ENCODE measurements at regions not wholly inside any gene's neighbourhood (a gene's known extent, or its start where the extent isn't known, plus 50 kb on each side); places are given as distances from the start of the nearest gene placed in this dataset.

GRCh38 chr9:32264170-32264864 is 120.1 kb upstream of the ACO1 start:
- ATAC-seq (no peak), DNase-seq (no peak)
- no peak overlapping the region for H3K4me3 ChIP-seq (ENCODE audit: low read length)
- Mint-ChIP-seq H3K36me3 (no peaks in the 10 kb centered on the region), H3K27me3 (peaks cover 0 to 30% (median 18%) of the 10 kb centered on the region in 5 donors), H3K27ac (no peak overlapping the region), H3K4me1 (peaks cover 0 to 3% (median 0%) of the 10 kb centered on the region in 7 donors), H3K4me3 (no peak overlapping the region), H3K9me3 (peaks cover 0 to 8% (median 0%) of the 10 kb centered on the region in 11 donors)
- no peak overlapping the region for H3K27ac ChIP-seq (ENCODE audit: low read depth, low read length)
- no peaks in the 10 kb centered on the region for H3K27me3 ChIP-seq (ENCODE audit: control insufficient read depth in 2 of 2, insufficient read depth in 2 of 2, low read length in 2 of 2)
- no peaks in the 10 kb centered on the region for H3K9me3 ChIP-seq (ENCODE audit: control insufficient read depth in 2 of 3, low read length in 3 of 3)
- POLR2A ChIA-PET: no interaction called here
- H3K4me1 ChIP-seq (ENCODE audit: control insufficient read depth in 2 of 2, insufficient read depth in 2 of 2, low read length in 2 of 2): no peaks in the 10 kb centered on the region
- CTCF ChIA-PET: no interaction called here
- intact Hi-C loops (cut with micrococcal nuclease): no loop called here
- H3K36me3 ChIP-seq (ENCODE audit: control insufficient read depth in 2 of 3, insufficient read depth in 3 of 3, low read length in 3 of 3): no peaks in the 10 kb centered on the region

- Mint-ChIP-seq H3K27ac (no peak overlapping the region), H3K4me1 (peaks cover 0 to 3% (median 0%) of the 10 kb centered on the region in 7 donors), H3K27me3 (peaks cover 0 to 30% (median 18%) of the 10 kb centered on the region in 5 donors), H3K4me3 (no peak overlapping the region), H3K36me3 (no peaks in the 10 kb centered on the region), H3K9me3 (peaks cover 0 to 8% (median 0%) of the 10 kb centered on the region in 11 donors)
- no peak overlapping the region for H3K4me3 ChIP-seq (ENCODE audit: low read length)
- intact Hi-C loops (cut with micrococcal nuclease): no loop called here
- POLR2A ChIA-PET: no interaction called here
- DNase-seq: no peak
- H3K27me3 ChIP-seq (ENCODE audit: control insufficient read depth in 2 of 2, insufficient read depth in 2 of 2, low read length in 2 of 2): no peaks in the 10 kb centered on the region
- no peak overlapping the region for H3K27ac ChIP-seq (ENCODE audit: low read depth, low read length)
- CTCF ChIA-PET: no interaction called here
- no peaks in the 10 kb centered on the region for H3K9me3 ChIP-seq (ENCODE audit: control insufficient read depth in 2 of 3, low read length in 3 of 3)
- H3K4me1 ChIP-seq (ENCODE audit: control insufficient read depth in 2 of 2, insufficient read depth in 2 of 2, low read length in 2 of 2): no peaks in the 10 kb centered on the region
- no peak for ATAC-seq
- H3K36me3 ChIP-seq (ENCODE audit: control insufficient read depth in 2 of 3, insufficient read depth in 3 of 3, low read length in 3 of 3): no peaks in the 10 kb centered on the region
Measured at GRCh38 chr9:32265037-32265436, 119.4 kb upstream of the ACO1 start.

GRCh38 chr9:32278991-32279390 is 105.5 kb upstream of the ACO1 start:
- Mint-ChIP-seq H3K27me3 (peaks cover 0 to 9% (median 4%) of the 10 kb centered on the region in 5 donors), H3K27ac (no peak overlapping the region), H3K4me1 (peaks cover 0 to 1% (median 0%) of the 10 kb centered on the region in 7 donors), H3K9me3 (peaks cover 0 to 2% (median 0%) of the 10 kb centered on the region in 11 donors), H3K4me3 (no peak overlapping the region), H3K36me3 (no peaks in the 10 kb centered on the region)
- Histone ChIP-seq H3K27ac (ENCODE audit: low read depth, low read length) (no peak overlapping the region), H3K9me3 (ENCODE audit: control insufficient read depth in 2 of 3, low read length in 3 of 3) (no peaks in the 10 kb centered on the region), H3K36me3 (ENCODE audit: control insufficient read depth in 2 of 3, insufficient read depth in 3 of 3, low read length in 3 of 3) (no peaks in the 10 kb centered on the region), H3K4me1 (ENCODE audit: control insufficient read depth in 2 of 2, insufficient read depth in 2 of 2, low read length in 2 of 2) (no peaks in the 10 kb centered on the region), H3K27me3 (ENCODE audit: control insufficient read depth in 2 of 2, insufficient read depth in 2 of 2, low read length in 2 of 2) (no peaks in the 10 kb centered on the region), H3K4me3 (ENCODE audit: low read length) (no peak overlapping the region)
- ATAC-seq: no peak
- ChIA-PET CTCF (no interaction called here), POLR2A (no interaction called here)
- intact Hi-C loops (cut with micrococcal nuclease): no loop called here
- DNase-seq: no peak

GRCh38 chr9:32289756-32290155 is 94.7 kb upstream of the ACO1 start:
- ChIA-PET CTCF (no interaction called here), POLR2A (no interaction called here)
- Mint-ChIP-seq H3K9me3 (peaks cover 0 to 14% (median 0%) of the 10 kb centered on the region in 11 donors), H3K27me3 (peaks cover 0 to 30% (median 23%) of the 10 kb centered on the region in 5 donors), H3K27ac (no peak overlapping the region), H3K36me3 (no peaks in the 10 kb centered on the region), H3K4me1 (no peaks in the 10 kb centered on the region), H3K4me3 (no peak overlapping the region)
- Histone ChIP-seq H3K9me3 (ENCODE audit: control insufficient read depth in 2 of 3, low read length in 3 of 3) (no peaks in the 10 kb centered on the region), H3K4me1 (ENCODE audit: control insufficient read depth in 2 of 2, insufficient read depth in 2 of 2, low read length in 2 of 2) (no peaks in the 10 kb centered on the region), H3K4me3 (ENCODE audit: low read length) (no peak overlapping the region), H3K27me3 (ENCODE audit: control insufficient read depth in 2 of 2, insufficient read depth in 2 of 2, low read length in 2 of 2) (peaks cover 0 to 3% of the 10 kb centered on the region in 2 donors), H3K27ac (ENCODE audit: low read depth, low read length) (no peak overlapping the region), H3K36me3 (ENCODE audit: control insufficient read depth in 2 of 3, insufficient read depth in 3 of 3, low read length in 3 of 3) (no peaks in the 10 kb centered on the region)
- DNase-seq (no peak), ATAC-seq (no peak)
- intact Hi-C loops (cut with micrococcal nuclease): no loop called here

- Mint-ChIP-seq H3K4me1 (no peaks in the 10 kb centered on the region), H3K9me3 (peaks cover 0 to 14% (median 0%) of the 10 kb centered on the region in 11 donors), H3K27me3 (peaks cover 0 to 37% (median 25%) of the 10 kb centered on the region in 5 donors), H3K27ac (no peak overlapping the region), H3K36me3 (no peaks in the 10 kb centered on the region), H3K4me3 (no peak overlapping the region)
- Histone ChIP-seq H3K9me3 (ENCODE audit: control insufficient read depth in 2 of 3, low read length in 3 of 3) (no peaks in the 10 kb centered on the region), H3K4me3 (ENCODE audit: low read length) (no peak overlapping the region), H3K27ac (ENCODE audit: low read depth, low read length) (no peak overlapping the region), H3K4me1 (ENCODE audit: control insufficient read depth in 2 of 2, insufficient read depth in 2 of 2, low read length in 2 of 2) (no peaks in the 10 kb centered on the region), H3K27me3 (ENCODE audit: control insufficient read depth in 2 of 2, insufficient read depth in 2 of 2, low read length in 2 of 2) (peaks cover 0 to 3% of the 10 kb centered on the region in 2 donors), H3K36me3 (ENCODE audit: control insufficient read depth in 2 of 3, insufficient read depth in 3 of 3, low read length in 3 of 3) (no peaks in the 10 kb centered on the region)
- DNase-seq (no peak), ATAC-seq (no peak)
- intact Hi-C loops (cut with micrococcal nuclease): no loop called here
- ChIA-PET CTCF (no interaction called here), POLR2A (no interaction called here)
Measured at GRCh38 chr9:32291370-32291769, 93.1 kb upstream of the ACO1 start.

- H3K4me1 Mint-ChIP-seq: no peaks in the 10 kb centered on the region
Measured at GRCh38 chr9:32292611-32293010, 91.8 kb upstream of the ACO1 start.

GRCh38 chr9:32293091-32293490 is 91.4 kb upstream of the ACO1 start:
- H3K9me3 ChIP-seq (ENCODE audit: control insufficient read depth in 2 of 3, low read length in 3 of 3): no peaks in the 10 kb centered on the region
- H3K4me3 ChIP-seq (ENCODE audit: low read length): no peak overlapping the region
- no peaks in the 10 kb centered on the region for H3K36me3 Mint-ChIP-seq
- H3K27ac Mint-ChIP-seq: no peak overlapping the region
- ATAC-seq: no peak
- H3K27me3 ChIP-seq (ENCODE audit: control insufficient read depth in 2 of 2, insufficient read depth in 2 of 2, low read length in 2 of 2): peaks cover 0 to 3% of the 10 kb centered on the region in 2 donors
- POLR2A ChIA-PET: no interaction called here
- no peak overlapping the region for H3K27ac ChIP-seq (ENCODE audit: low read depth, low read length)
- H3K36me3 ChIP-seq (ENCODE audit: control insufficient read depth in 2 of 3, insufficient read depth in 3 of 3, low read length in 3 of 3): no peaks in the 10 kb centered on the region
- peaks cover 0 to 47% (median 36%) of the 10 kb centered on the region in 5 donors for H3K27me3 Mint-ChIP-seq
- DNase-seq: no peak
- intact Hi-C loops (cut with micrococcal nuclease): no loop called here
- CTCF ChIA-PET: no interaction called here
- peaks cover 0 to 14% (median 3%) of the 10 kb centered on the region in 11 donors for H3K9me3 Mint-ChIP-seq
- no peaks in the 10 kb centered on the region for H3K4me1 ChIP-seq (ENCODE audit: control insufficient read depth in 2 of 2, insufficient read depth in 2 of 2, low read length in 2 of 2)
- no peak overlapping the region for H3K4me3 Mint-ChIP-seq
- H3K4me1 Mint-ChIP-seq: no peaks in the 10 kb centered on the region

More at GRCh38 chr9:32292611-32293010, 91.8 kb upstream of the ACO1 start:
- no peak for DNase-seq
- peaks cover 0 to 42% (median 32%) of the 10 kb centered on the region in 5 donors for H3K27me3 Mint-ChIP-seq
- H3K4me3 Mint-ChIP-seq: no peak overlapping the region
- peaks cover 0 to 3% of the 10 kb centered on the region in 2 donors for H3K27me3 ChIP-seq (ENCODE audit: control insufficient read depth in 2 of 2, insufficient read depth in 2 of 2, low read length in 2 of 2)
- POLR2A ChIA-PET: no interaction called here
- ATAC-seq: no peak
- intact Hi-C loops (cut with micrococcal nuclease): no loop called here
- no peaks in the 10 kb centered on the region for H3K4me1 ChIP-seq (ENCODE audit: control insufficient read depth in 2 of 2, insufficient read depth in 2 of 2, low read length in 2 of 2)
- no peak overlapping the region for H3K27ac ChIP-seq (ENCODE audit: low read depth, low read length)
- peaks cover 0 to 14% (median 0%) of the 10 kb centered on the region in 11 donors for H3K9me3 Mint-ChIP-seq
- no peak overlapping the region for H3K4me3 ChIP-seq (ENCODE audit: low read length)
- H3K36me3 Mint-ChIP-seq: no peaks in the 10 kb centered on the region
- CTCF ChIA-PET: no interaction called here
- no peaks in the 10 kb centered on the region for H3K36me3 ChIP-seq (ENCODE audit: control insufficient read depth in 2 of 3, insufficient read depth in 3 of 3, low read length in 3 of 3)
- no peaks in the 10 kb centered on the region for H3K9me3 ChIP-seq (ENCODE audit: control insufficient read depth in 2 of 3, low read length in 3 of 3)
- no peak overlapping the region for H3K27ac Mint-ChIP-seq
